GM12878 (cell line): ENCODE measurements at regions not wholly inside any gene's neighbourhood (a gene's known extent, or its start where the extent isn't known, plus 50 kb on each side); places are given as distances from the start of the nearest gene placed in this dataset.

ENCODE experiments used
- BMI1 ChIP-seq: fragments of 450-650 bp; IDR thresholded peaks from 2 replicates; pipeline ENCODE4 v1.6.1; 2016; ENCODE audit warnings: mild to moderate bottlenecking, moderate library complexity, borderline replicate concordance
- CHD2 ChIP-seq: IDR thresholded peaks from 2 replicates; pipeline ENCODE4 v1.6.1; 2011; ENCODE audit warnings: low read depth, low read length, improper control_type of control experiment, borderline replicate concordance
- EZH2 ChIP-seq: IDR thresholded peaks from 2 replicates; pipeline ENCODE4 v1.6.1; 2012; ENCODE audit warnings: low read depth, mild to moderate bottlenecking, control low read depth, inconsistent platforms, low read length, borderline replicate concordance; ENCODE audit not compliant: control insufficient read depth
- PAX8 ChIP-seq: fragments of 450-650 bp; IDR thresholded peaks from 2 replicates; pipeline ENCODE4 v1.6.1; 2017; ENCODE audit warnings: mild to moderate bottlenecking, moderate library complexity
- POLR2A ChIP-seq: IDR thresholded peaks from 2 replicates; pipeline ENCODE4 v1.6.1; 2011; ENCODE audit warnings: low read depth, mild to moderate bottlenecking, low read length
- RELA ChIP-seq: fragments of 450-650 bp; IDR thresholded peaks from 2 replicates; pipeline ENCODE4 v1.8.0; 2014; ENCODE audit warnings: borderline replicate concordance; ENCODE audit not compliant: partially characterized antibody
- TCF3 ChIP-seq: IDR thresholded peaks from 2 replicates; pipeline ENCODE4 v1.6.1; 2012; ENCODE audit warnings: low read depth, mild to moderate bottlenecking, low read length, borderline replicate concordance; ENCODE audit not compliant: insufficient read depth

- no peak for TF ChIP-seq RELA
- no peak for TF ChIP-seq TCF3
- no peak for TF ChIP-seq POLR2A
- no peak for TF ChIP-seq EZH2
- TF ChIP-seq PAX8: no peak
- no peak for TF ChIP-seq BMI1
- no peak for TF ChIP-seq CHD2
These were observed 134.2 kb downstream of the TRIM27 start for GRCh38 chr6:28789553-28790083.
